Cardiac muscle cell (in vitro differentiated cells and primary cell): ENCODE measurements at regions not wholly inside any gene's neighbourhood (a gene's known extent, or its start where the extent isn't known, plus 50 kb on each side); places are given as distances from the start of the nearest gene placed in this dataset.
A peak's percentile ranks its signal among the peaks of the same experiment; 100 is the strongest.

Source experiments
- DNase-seq, 2 donors: peaks; one replicate each; pipeline versions ENCODE4 v3.0.0 to v3.0.0-alpha.2; 2010 to 2017; ENCODE audit warnings: low read depth in 1 of 2, low spot score in 1 of 2
- H3K27ac ChIP-seq: fragments of 200-600 bp; sonication (generic); 2 replicates; pipeline ENCODE4 v1.5.1; 2016
- H3K27me3 ChIP-seq: fragments of 200-600 bp; sonication (generic); 2 replicates; pipeline ENCODE4 v1.6.0; 2016; ENCODE audit warnings: control low read depth
- H3K36me3 ChIP-seq: fragments of 200-600 bp; sonication (generic); 2 replicates; pipeline ENCODE4 v1.5.1; 2016; ENCODE audit warnings: control low read depth
- H3K4me1 ChIP-seq: fragments of 200-600 bp; sonication (generic); 2 replicates; pipeline ENCODE4 v1.8.1; 2017; ENCODE audit warnings: low read depth, mild to moderate bottlenecking, mixed run types
- H3K4me3 ChIP-seq: fragments of 200-600 bp; sonication (generic); 2 replicates; pipeline ENCODE4 v1.5.1; 2016; ENCODE audit warnings: mild to moderate bottlenecking
- H3K9me3 ChIP-seq: fragments of 200-600 bp; sonication (generic); 2 replicates; pipeline ENCODE4 v1.5.1; 2017; ENCODE audit warnings: low read depth, mild to moderate bottlenecking, control low read depth
- TF ChIP-seq, protein P1 (sequence below): IDR thresholded peaks from 2 replicates; pipeline ENCODE4 v1.5.1; 2012; ENCODE audit warnings: low read depth, mild to moderate bottlenecking, low read length

DNA sequence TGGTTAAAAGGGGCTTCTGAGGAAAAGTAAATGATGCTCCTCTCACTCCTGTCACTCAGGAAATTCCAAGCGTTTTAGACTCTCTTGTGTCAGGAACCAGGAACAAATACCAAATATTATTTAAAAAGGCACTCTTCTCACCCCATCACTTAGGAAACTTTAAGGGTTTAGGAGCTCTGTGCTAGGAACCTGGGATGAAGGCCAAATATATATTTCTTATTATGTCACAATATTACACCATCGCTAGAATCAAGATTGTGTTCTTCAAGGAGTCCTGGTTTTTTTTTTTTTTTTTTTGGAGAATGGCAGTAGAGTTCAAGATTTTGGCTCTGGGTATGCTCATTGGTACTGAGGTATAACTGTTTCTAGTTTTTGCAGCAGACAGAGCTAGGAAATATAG lies 79.0 kb upstream of the HEPHL1 start:
- Histone ChIP-seq H3K27me3 (no peaks in the 10 kb centered on the region), H3K9me3 (no peaks in the 10 kb centered on the region), H3K36me3 (no peaks in the 10 kb centered on the region), H3K4me1 (no peaks in the 10 kb centered on the region), H3K27ac (no peak overlapping the region), H3K4me3 (no peak overlapping the region)
- TF ChIP-seq, protein P1, sequence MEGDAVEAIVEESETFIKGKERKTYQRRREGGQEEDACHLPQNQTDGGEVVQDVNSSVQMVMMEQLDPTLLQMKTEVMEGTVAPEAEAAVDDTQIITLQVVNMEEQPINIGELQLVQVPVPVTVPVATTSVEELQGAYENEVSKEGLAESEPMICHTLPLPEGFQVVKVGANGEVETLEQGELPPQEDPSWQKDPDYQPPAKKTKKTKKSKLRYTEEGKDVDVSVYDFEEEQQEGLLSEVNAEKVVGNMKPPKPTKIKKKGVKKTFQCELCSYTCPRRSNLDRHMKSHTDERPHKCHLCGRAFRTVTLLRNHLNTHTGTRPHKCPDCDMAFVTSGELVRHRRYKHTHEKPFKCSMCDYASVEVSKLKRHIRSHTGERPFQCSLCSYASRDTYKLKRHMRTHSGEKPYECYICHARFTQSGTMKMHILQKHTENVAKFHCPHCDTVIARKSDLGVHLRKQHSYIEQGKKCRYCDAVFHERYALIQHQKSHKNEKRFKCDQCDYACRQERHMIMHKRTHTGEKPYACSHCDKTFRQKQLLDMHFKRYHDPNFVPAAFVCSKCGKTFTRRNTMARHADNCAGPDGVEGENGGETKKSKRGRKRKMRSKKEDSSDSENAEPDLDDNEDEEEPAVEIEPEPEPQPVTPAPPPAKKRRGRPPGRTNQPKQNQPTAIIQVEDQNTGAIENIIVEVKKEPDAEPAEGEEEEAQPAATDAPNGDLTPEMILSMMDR, result no peak
- DNase-seq, result peak in 1 of 2 donors; percentile 46

DNA sequence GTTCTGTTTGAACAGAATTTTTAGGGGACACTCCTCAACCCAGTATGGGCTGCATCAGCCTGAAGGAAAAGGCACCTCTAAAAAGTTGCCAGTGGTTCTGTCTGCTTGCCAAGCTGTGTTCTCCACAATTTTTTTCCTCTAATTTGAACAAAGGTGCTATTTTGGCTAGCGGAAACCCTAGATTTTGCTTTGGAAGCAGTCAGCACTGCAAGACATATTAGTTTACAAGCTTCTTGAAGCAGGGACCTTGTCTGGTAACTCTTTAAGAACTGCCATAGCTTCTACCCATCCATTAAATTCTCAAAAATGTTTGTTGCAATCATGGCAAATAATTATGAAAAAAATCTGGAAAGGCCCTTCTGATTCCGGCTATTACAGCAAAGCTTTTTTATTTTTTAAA lies 75.6 kb upstream of the HEPHL1 start:
- no peak for DNase-seq
- H3K27me3 ChIP-seq, result no peaks in the 10 kb centered on the region
- no peak overlapping the region for H3K27ac ChIP-seq
- no peak overlapping the region for H3K4me3 ChIP-seq
- H3K36me3 ChIP-seq, result no peaks in the 10 kb centered on the region
- no peaks in the 10 kb centered on the region for H3K4me1 ChIP-seq
- TF ChIP-seq, protein P1, result no peak
- H3K9me3 ChIP-seq, result no peaks in the 10 kb centered on the region

DNA sequence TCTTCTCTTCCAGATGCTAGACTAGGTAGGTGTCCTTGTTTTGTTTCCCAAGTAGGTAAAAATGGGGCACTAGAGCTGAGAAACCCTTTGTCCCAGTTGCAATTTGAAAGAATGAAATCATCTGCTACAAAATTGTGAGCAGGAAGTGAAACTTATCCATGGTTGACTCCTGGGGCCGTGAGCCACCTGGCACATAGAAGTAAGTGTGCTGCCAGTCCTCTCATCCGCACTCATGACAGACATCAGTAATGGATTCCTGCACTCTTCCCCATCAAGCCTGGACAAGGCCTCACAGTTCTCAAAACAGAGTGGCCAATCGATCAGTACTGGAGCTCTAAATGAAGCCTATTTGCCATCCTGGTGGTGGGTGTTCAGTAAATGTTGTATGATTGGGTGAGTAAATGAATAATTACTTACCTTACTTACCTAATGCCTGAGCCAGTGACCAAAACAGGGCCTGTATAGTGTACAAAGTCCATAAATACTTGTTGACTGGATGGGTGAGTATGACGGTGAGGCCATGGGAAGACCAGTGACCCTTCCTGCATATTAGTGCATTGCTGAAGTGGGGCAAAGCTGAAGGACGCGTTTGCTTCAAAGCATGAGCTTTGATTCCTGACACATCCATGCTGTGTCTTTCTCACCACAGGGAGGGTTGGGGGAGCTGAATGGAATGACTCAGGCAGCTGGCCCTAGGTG lies 68.9 kb upstream of the HEPHL1 start:
- Histone ChIP-seq H3K36me3 (no peaks in the 10 kb centered on the region), H3K27ac (no peak overlapping the region), H3K4me1 (no peaks in the 10 kb centered on the region), H3K27me3 (no peaks in the 10 kb centered on the region), H3K9me3 (no peaks in the 10 kb centered on the region), H3K4me3 (no peak overlapping the region)
- TF ChIP-seq, protein P1, result no peak
- DNase-seq, result no peak

DNA sequence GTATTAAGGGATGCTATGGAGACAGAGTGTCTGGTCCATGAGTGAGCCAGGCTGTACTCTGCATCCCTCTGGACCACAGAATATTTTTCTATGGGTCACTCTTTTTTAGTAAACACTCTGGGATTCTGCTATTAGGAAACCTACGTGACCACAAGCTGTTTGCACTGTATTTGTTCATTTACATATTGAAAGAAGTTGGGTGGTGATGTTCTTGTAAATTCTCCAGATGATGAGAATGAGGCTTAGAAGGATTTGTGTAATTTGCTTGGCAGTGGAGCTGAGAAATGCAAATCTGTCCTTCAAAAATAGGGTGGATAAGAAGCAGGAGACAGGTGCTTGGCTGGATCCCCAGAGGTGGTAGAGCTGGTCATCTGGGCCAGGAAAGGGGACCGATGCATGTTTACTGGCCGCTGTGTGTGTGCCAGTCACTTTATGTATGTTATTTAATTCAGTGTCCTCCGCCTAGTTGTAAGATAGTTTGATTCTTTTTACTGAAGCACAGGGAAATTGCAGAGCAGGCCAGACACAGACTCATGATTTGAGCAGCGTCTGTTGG lies 63.7 kb upstream of the HEPHL1 start:
- no peaks in the 10 kb centered on the region for H3K27me3 ChIP-seq
- no peaks in the 10 kb centered on the region for H3K9me3 ChIP-seq
- H3K4me3 ChIP-seq, result no peak overlapping the region
- no peak overlapping the region for H3K27ac ChIP-seq
- no peaks in the 10 kb centered on the region for H3K4me1 ChIP-seq
- DNase-seq, result no peak
- TF ChIP-seq, protein P1, result no peak
- no peaks in the 10 kb centered on the region for H3K36me3 ChIP-seq

DNA sequence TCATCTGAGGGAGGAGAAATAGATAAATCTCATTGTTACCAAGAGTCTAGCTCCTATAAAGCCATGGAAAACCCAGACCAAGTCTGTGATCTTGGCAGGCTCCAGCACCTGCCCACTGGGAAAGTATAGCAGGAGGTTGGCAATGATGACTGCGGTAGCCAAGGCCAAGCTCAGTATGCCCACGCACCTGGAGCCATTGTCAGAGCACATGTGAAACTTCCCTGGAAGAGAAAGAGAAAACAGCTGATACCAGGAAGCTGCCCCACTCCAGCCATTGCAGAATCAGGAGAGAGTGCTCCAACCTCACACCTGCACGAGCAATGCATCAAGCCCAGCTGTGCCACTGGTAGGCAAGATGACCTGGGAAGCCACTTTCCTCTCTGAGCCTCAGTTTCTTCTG lies 62.2 kb upstream of the HEPHL1 start:
- Histone ChIP-seq H3K36me3 (no peaks in the 10 kb centered on the region), H3K27me3 (no peaks in the 10 kb centered on the region), H3K9me3 (no peaks in the 10 kb centered on the region), H3K4me3 (no peak overlapping the region), H3K4me1 (no peaks in the 10 kb centered on the region), H3K27ac (no peak overlapping the region)
- no peak for DNase-seq
- TF ChIP-seq, protein P1, result no peak
